Fibroblast of skin of scalp (primary cell): ENCODE measurements at regions not wholly inside any gene's neighbourhood (a gene's known extent, or its start where the extent isn't known, plus 50 kb on each side); places are given as distances from the start of the nearest gene placed in this dataset.
A peak's percentile ranks its signal among the peaks of the same experiment; 100 is the strongest.

Experiments used
- DNase-seq: peaks from one replicate; pipeline ENCODE4 v3.0.0-alpha.2; 2013

DNA sequence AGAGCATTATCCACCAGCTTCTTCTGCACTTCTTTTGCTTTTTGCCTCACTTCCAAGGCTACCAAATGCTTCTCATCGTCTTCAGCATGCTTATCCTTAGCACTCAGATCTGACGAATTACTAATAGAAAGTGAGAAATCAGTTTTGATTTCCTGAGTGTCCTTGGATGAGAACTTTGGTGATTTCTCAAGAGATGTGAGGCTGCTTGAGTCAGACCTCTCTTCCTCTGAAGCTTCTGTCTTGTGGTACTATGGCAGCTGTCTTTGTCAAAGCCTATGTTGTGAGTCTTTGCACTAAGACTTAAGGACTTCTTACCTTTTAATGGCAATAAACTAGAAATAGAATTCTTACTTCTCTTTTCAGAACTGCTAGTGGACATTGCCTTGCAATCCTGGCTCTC is 169.9 kb downstream of the CPE start:
- no peak for DNase-seq

DNA sequence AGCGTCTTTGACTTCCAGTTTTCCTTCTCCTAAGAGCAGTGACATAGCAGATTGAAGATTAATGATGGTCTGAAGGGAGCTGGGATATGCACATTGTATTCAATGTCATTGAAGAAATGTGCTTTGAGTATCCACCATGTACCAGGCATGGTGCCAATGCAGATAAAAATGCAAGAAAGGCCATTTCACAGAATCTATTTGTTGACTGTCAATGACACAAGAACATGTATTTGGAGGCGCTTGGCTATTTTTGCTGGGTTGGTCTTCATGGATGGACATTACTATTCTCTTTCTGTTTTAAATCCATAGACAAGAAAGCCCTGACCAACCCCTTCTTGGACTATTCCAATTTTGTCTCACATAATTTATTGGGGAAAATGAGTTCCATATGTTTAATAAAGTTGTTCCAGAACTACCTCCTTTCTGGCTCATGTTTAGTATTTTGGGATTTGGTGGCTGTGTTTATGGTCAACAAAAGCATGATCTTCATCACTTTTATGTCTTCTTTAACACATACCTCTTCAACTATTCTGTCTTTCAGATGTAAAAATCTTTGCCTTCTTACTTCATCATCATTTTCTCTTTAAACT is 174.5 kb downstream of the CPE start:
- no peak for DNase-seq

DNA sequence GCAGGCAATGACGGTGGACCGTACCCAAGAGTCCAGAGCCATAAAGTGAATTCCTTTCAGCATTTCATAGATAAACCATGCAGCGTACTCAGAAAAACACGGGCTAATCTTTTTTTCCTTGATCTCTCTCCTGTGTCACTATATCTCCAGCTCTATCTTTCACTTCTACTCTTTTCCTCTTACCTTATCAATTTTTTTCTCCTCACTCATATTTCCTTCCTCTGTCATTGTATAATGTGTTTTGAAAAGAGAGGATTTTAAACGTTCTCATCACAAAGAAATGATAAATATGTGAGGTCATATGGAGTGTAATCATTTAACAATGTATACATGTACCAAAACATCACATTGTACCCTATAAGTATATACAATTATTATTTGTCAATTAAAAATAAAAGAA is 176.5 kb downstream of the CPE start:
- no peak for DNase-seq

DNA sequence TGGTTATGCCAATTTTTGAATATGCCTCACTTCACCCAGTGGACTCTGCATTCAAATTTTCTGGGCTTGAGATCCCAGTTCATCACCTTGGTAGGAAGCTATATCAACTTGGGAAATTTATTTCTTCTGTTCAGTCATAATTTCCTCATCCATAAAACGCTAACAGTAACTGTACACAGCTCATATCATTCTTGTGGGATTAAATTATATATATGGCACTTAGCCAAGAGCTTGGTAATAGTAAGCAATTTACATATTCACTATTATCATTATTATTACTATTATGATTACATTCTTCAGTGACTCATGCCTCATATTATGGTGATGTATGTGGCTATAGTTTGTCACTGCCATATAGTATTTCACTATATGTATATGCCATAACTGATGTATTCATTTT is 177.6 kb downstream of the CPE start:
- no peak for DNase-seq

DNA sequence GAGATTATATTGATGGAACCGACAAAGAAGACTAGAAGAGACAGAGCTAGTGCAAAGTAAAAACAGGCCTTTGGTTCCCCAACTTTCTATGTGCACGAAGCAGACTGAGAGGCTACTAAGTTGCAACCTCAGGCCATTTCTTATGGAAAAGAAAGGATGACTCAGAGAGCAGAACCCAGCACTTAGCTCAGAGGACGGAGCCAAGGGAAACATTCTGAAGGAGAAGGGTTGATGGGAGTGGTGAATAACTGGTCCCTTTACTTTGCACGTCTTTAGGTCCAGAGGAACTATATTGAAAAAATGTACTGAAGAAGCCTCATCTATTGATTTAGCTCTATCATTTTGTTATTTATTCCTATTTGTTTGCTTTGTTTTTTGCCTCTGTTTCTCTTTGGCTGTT is 182.1 kb downstream of the CPE start:
- no peak for DNase-seq

DNA sequence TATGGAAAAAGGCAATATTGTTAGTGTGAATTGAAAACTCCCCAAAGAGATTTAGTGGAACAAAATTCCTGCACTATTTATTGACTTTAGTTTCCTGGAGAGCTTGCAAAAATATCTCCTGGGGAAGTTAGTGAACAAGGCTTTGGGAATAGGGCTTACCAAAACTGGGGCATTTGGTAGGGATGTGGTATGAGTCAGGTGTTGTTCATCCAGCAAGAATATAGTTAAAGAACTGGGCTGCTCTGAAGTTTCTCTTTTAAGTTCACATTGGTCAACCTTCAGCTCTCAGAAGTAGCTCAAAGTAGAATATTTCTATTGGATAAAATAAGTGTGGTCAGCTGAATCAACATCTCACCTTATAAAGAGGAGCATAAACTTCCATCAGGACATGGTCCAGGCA is 185.0 kb downstream of the CPE start:
- DNase-seq = peak; percentile 29

DNA sequence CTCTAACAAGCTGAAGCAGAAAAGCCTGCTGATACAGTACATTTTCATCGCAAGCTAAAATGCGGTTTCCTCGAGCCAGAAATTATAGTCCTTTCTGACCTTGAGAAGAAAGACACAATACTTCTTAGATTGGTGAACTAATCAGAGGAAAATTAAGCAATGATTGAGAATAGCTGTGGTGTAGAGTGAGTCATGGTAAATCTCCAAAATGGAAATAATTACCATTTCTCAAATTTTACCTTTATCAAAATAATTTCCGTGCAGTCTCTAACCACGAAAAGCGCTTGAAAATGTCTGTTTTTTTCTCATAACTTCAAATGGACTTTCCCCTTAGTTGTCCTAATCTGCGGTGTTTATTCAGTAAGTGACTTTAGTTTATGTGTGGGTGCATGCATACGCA is 190.2 kb downstream of the CPE start:
- no peak for DNase-seq

DNA sequence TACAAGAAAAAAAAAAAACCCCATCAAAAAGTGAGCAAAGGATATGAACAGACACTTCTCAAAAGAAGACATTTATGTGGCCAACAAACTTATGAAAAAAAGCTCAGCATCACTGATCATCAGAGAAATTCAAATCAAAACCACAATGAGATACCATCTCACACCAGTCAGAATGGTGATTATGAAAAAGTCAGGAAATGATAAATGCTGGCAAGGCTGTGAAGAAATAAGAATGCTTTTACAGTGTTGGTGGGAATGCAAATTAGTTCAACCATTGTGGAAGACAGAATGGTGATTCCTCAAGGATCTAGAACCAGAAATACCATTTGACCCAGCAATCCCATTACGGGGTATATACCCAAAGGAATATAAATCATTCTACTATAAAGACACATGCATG is 192.7 kb downstream of the CPE start:
- peak; percentile 6 for DNase-seq

DNA sequence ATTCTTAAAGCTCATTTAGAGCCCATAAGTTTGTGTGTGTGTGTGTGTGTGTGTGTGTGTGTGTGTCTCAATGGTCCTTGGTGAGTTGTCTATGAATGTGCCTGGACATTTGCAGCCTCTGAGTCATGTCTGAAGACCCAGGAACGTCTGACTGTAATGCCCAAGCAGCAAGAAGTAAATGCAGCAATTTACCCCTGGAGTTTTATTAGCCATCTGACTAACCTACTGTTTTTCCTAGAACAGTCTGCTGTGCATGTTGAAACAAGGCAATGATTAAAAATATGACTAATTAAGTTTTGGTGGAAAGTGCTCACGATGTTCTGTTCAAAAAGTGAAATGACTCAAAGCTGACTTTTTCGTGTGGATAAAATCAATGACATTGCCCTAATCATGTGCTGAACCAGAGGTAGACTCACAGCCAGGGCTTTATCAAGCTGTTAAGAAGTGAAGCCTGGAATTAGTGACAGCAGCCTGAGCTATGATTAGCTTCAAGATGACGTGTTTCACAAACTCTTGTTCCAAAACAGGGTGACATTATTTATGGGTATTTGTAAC is 201.6 kb downstream of the CPE start:
- DNase-seq = peak; percentile 88

DNA sequence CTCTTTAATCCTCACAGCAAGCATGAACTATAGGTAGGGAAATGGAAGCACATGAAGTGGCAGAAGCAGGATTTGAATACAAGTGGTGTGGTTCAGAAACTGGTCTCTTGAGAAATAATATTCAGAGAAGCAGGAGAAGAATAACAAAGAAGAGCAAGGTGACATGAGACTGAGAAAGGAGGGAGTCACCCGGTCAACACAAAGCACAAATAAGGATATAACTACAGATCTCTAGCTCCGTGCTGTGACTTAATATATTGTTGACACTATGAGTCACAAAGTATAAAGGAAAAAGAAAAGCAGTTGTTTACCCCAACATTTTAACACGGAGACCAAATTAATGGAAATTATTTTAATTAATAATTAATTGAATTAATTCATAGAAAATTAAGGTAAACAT is 204.5 kb downstream of the CPE start:
- no peak for DNase-seq

DNA sequence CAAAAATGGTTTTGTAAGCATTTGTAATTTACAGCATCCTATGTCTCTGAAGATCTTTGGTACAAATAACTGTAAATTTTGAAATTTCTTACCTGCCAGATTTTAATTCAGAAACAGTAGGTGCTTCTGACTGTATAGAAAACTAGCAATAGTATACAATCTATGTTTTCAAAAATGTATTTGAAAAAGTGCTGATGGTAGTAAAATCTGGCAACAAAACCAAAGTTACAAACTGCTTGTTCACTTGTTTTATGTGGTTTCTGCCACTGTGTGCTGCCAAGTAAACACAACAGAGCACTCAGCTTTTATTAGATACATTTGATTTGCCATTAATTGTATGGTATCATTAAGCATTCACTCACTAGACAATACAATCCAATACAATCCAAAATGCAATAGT is 206.1 kb downstream of the CPE start:
- DNase-seq = no peak

DNA sequence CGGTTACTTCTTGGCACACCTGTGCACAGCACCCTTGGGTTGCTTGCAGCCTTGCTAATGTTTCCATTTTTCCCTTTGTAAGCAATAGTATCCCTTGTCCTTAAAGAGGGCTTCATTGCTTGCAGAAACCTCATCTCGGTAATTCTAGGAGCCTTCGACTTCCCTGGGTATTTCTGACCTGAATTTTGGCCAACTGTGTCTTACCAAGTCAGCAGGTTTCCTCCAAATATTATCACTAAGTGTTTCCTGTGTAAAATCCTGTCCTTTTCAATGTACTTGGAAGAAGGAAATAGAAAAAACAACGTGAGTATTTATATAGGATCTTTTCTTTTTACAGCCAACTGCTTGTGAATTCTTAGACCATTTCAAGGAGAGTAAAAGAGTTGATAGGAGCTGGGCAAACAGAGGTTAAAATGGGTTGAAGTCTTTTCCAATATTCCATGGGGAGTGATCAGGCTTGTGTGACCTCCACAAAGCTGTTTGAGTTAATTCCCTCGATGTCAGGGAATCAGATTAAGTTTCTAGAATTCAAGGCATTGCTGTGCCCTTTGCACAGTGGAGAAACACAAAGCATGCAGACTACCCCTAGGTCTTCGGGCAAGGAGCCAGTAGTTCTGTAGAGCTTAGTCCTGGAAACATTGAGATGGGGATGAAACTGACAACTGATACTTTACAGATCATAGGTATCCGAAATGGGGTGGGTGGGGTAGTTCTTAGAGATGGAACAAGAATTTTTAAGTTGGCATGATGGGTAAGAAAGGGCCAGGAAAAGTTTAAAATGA is 209.9 kb downstream of the CPE start:
- no peak for DNase-seq

DNA sequence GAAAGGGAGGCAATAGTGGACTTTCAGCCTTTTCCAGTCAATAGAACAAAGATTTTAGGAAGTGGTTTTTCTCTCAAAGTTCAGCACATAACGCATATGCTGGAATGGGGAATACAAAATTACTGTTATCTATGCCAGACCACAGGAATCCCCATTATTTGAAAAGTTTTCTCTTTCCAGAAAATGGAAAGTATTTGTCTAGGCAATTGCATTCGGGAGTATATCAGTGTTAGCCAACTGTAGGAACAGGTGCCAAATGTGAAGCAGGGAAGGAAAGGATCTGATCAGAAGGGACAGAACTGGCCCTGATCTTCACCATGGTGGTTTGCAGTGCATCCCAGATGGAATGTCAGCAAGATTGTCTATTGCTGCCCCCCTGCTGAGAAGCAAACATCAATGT is 213.6 kb downstream of the CPE start:
- peak; percentile 42 for DNase-seq

DNA sequence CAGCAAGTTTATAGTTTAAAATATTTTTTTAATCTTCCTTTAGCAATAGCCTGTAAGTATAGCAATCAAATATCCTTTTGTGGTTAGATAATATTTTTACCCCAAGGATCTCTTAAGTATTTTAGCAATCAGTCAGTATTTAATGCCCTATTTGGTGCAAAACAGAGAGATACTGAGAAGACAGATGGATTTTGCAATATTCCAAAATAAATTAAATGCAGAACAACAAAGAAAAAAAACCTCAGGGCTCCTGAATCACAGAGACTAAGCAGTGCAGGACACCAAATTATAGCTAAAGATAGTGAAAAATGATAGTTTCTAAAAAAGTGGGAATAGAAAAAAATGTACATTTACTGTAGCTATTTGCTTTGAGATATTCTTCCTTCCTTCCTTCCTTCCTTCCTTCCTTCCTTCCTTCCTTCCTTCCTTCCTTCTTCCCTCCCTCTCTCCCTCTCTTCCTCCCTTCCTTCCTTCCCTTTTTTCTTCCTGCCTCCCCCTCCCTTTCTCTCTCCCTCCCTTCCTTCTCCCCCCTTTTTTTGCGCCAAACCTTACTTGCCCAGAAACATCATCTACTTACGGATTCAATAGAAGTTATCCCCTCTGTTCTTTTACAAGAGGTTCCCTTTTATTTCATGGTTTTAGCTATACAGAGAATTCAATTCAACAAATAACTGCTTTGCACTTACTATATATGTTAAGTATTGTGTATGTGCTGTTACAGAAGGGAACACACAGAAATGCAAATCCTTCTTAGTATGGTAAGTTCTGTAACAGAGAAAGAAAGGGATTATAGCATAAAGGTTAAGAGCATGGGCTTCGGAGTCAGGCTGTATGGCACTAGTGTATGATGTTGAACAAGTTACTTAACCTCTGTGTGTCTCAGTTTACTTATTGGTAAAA is 219.0 kb downstream of the CPE start:
- no peak for DNase-seq

DNA sequence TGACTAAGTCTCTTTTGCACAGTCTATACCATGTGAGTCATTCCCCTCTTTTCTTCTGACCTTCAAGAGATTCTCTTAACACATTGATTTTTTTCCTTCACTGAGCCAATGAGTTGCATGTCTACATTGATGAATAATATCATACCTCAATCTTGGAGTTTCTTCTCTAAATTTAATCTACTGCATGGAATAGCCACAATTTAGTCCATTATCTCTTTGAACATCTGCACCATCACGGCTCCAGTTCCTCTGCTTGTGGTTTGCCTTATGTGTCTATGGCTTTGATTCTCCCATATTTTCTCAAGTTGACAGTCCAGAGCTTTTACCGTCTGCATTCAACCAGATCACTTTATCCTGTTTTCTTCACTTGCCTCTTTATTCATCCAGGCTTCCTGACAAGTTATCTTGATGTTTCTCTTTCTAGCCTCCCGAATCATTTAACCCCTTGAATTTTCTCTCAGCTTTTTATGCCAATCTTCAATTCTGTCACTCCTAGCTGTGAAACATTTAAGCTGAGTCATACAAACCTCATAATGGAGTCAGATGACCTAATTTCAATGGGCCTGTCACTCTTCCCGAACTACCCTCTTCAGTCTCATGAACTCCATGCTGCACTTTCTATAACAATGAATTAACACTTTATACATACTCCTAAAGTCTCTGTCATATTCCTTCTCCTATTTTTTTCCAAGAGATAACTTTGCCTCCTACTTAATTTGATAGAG is 222.3 kb downstream of the CPE start:
- DNase-seq = no peak

DNA sequence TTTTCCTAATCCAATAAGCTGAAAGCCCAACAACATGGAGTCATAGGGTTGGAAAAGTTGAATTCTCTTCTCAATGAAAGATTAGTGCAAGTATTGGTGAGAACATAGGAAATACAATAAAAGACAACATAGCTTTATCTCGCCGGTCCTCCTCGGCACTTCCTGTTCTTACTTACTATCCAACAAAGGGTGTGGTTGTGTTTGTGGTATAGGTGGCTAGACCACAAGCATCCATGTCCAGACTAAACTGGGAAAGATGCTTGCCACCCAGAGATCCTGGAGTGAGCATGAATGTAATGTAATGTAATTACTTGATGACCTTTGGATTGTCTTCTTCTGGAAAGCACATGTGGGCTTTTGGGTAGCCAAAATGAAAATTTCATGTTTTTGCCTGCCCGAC is 223.8 kb downstream of the CPE start:
- DNase-seq = no peak

DNA sequence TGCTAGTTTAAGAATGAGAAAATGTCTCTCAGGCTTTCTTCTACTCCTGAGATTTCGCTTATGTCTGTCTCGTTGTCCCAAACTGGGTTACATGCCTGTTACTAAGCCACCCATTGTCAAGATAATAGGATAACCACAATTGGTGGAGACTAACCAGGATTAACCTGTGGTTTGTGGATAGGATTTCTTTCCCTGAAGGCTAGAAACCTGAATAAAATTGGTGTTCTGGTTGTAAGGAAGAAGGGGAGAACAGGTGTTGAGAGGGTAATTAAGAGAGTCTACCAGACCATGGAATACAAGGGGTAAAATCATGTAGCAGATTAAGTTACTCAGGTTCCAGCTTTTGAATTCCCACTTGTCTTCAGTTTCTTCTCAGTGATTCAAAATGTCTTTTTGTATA is 225.4 kb downstream of the CPE start:
- DNase-seq = no peak

DNA sequence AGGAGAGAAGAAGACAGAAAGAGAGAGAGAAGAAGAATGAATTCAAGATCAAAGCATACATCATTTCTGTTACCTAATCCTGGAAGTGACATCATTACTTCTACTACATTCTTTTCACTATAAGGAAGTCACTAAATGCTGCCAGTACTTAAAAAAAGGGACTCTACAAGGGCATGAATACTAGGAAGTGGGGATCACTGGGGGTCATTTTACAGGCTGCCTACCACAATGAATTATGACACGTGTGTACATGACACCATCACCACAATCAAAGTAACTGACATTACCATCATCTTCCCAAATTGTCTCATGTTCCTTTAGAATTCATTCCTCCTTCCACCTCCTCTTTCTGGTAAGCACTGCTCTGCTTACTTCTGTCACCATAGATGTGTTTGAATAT is 227.0 kb downstream of the CPE start:
- no peak for DNase-seq

DNA sequence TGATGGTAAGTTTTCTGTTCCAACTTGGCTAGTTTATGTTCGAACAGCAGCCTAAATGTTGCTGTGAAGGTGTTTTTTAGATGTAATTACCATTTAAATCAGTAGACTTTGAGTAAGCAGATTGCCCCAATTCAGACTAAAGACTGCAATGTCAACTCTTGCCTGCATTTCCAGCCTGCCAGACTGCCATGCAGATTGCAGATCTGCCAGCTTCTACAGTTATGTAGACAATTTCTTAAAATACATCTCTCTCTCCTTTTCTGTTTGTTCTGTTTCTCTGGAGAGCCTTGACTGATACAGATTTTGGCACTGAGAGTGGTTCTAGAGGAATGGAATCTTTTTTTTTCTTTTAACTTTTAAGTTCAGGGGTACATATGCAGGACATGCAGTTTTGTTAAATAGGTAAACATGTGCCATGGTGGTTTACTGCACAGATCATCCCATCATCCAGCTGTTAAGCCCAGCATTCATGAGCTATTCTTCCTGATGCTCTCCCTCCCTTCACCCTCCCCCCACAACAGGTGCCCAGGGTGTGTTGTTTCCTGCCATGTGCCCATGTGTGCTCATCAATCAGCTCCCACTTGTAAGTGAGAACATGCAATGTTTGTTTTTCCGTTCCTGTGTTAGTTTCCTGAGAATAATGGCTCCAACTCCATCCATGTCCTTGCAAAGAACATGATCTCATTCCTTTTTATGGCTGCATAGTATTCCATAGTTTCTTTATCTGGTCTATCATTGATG is 227.8 kb downstream of the CPE start:
- DNase-seq = no peak

DNA sequence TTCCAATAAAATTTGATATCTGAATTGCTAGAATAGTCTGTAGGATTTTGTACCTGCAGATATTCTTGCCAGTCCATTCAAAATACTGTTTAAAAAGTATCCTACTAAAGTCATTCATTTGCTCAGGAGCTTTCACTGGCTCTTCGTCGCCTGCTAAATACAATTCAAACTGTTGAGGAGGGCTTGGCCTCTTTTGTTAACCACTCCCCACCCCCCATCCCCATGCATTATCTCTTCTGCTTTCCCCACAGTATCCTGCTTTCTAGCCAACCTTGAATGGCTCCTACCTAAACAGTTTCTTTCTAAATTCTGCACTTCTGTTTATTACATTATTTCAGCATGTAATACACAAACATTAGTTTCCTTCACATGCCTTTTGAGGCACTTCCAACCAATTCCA is 230.8 kb downstream of the CPE start:
- DNase-seq = no peak

DNA sequence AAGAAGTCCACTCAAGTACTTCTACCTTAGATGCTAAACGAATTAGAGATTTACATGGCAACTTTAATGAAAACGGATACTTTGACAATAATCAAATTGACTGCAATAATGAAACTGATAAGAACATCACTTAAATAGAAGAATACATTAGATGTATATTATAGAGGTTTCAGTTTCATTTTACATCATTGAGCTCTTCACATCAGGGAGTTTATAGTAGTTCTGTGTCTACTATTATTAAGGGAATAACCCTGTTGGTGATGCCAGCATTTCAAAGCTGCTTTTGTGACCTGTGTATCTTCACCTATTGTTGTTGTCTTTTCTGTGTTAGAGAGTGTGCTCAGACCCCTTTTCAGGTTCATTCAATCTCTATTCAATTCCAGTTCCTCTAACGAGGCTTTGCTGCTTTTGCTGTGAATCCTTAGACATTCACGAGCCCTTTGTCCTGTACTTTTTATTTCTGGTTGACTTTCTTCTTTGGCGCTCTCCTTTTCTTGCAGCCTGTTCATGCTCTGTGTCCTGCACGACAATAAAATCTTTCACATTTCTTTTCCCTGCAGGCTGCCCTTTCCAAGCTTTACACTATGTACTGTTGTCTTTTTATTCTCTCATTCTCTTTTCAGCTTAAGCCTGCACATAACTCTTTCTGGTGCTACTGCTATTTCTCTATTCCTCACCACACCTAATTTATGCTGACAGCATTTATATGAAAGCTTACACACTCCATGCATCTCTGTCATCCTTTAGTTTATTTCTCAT is 232.1 kb downstream of the CPE start:
- no peak for DNase-seq
